HCT116 (cell line): ENCODE measurements at regions not wholly inside any gene's neighbourhood (a gene's known extent, or its start where the extent isn't known, plus 50 kb on each side); places are given as distances from the start of the nearest gene placed in this dataset.

Experiments used
- ATAC-seq: fragments of 200-7000 bp; cut with Tn5 transposase; 2 replicates; pipeline ENCODE4 v1.9.1; 2020; ENCODE audit warnings: mild to moderate bottlenecking, moderate library complexity
- BruUV-seq: library from RNA; stranded (reverse); fragments of 400-500 nt; replicated peaks from 2 replicates; lab custom pipeline; 2021; lab: Mats Ljungman, UMichigan
- CTCF ChIA-PET: fragments of 300-600 bp; sonication (Branson Sonifier 250); formaldehyde crosslinking; loops from one replicate; lab custom pipeline; 2021; ENCODE audit warnings: antibody characterized with exemption; lab: Charles Lee
- POLR2A ChIA-PET: fragments of 300-600, 350-600 bp; sonication (Branson Sonifier 250); formaldehyde crosslinking; loops from one replicate; lab custom pipeline; 2021; ENCODE audit warnings: antibody characterized with exemption; lab: Charles Lee
- RAD21 ChIA-PET, 2 experiments: fragments of 300-600 bp; sonication (Branson Sonifier 250); formaldehyde crosslinking; loops; one replicate each; lab custom pipeline; 2023; ENCODE audit warnings: low total read pairs in 2 of 2; ENCODE audit not compliant: uncharacterized antibody in 2 of 2, unreplicated experiment in 2 of 2, low non-redundant PET in 1 of 2; lab: Charles Lee
- DNase-seq: peaks from one replicate; pipeline ENCODE4 v3.0.0-alpha.2; 2010; ENCODE audit warnings: low read depth, low spot score
- H2AFZ ChIP-seq: fragments of 200-600 bp; shearing (Covaris generic), sonication (generic); 2 replicates; pipeline ENCODE4 v1.6.1; 2017; ENCODE audit warnings: low read depth, mixed run types, mixed read lengths, antibody characterized with exemption, low read length; ENCODE audit not compliant: poor library complexity, severe bottlenecking
- H3K27ac ChIP-seq: 2 replicates; pipeline ENCODE4 v1.5.1; 2012; ENCODE audit warnings: low read depth, low read length
- H3K27me3 ChIP-seq: fragments of 200-600 bp; sonication (generic); 2 replicates; pipeline ENCODE4 v1.6.1; 2016; ENCODE audit warnings: mixed run types, low read length, mixed read lengths; ENCODE audit not compliant: insufficient read depth
- H3K36me3 ChIP-seq, 2 experiments: fragments of 200-500 bp in 1 of 2; fragments of 200-600 bp in 1 of 2; sonication (Bioruptor generic) in 1 of 2; sonication (generic) in 1 of 2; 2 replicates each; pipeline versions ENCODE4 v1.5.1 to v1.6.1; 2014 to 2016; ENCODE audit warnings: low read length in 2 of 2, inconsistent platforms in 1 of 2, mixed read lengths in 1 of 2, mixed run types in 1 of 2; ENCODE audit not compliant: insufficient read depth in 2 of 2, control insufficient read depth in 1 of 2
- H3K4me1 ChIP-seq, 2 experiments: fragments of 200-600 bp in 1 of 2; sonication (generic) in 1 of 2; 2 replicates each; pipeline versions ENCODE4 v1.5.1 to v1.6.1; 2012 to 2017; ENCODE audit warnings: low read length in 2 of 2, inconsistent platforms in 1 of 2, mild to moderate bottlenecking in 1 of 2, mixed read lengths in 1 of 2, mixed run types in 1 of 2, moderate library complexity in 1 of 2; ENCODE audit not compliant: insufficient read depth in 2 of 2, control insufficient read depth in 1 of 2
- H3K4me2 ChIP-seq: fragments of 200-600 bp; sonication (generic); 2 replicates; pipeline ENCODE4 v1.6.1; 2017; ENCODE audit warnings: mixed run types, low read length, mixed read lengths
- H3K4me3 ChIP-seq, 2 experiments: fragments of 200-600 bp in 1 of 2; sonication (generic) in 1 of 2; replicated peaks in 1 of 2; 2 replicates each; pipeline ENCODE4 v1.5.1; 2011 to 2016; ENCODE audit warnings: low read length in 2 of 2, control low read depth in 1 of 2, low read depth in 1 of 2, mild to moderate bottlenecking in 1 of 2, mixed read lengths in 1 of 2, mixed run types in 1 of 2
- H3K79me2 ChIP-seq: fragments of 200-600 bp; sonication (generic); 2 replicates; pipeline ENCODE4 v1.6.1; 2017; ENCODE audit warnings: mild to moderate bottlenecking, mixed run types, low read length, moderate library complexity, mixed read lengths; ENCODE audit not compliant: insufficient read depth
- H3K9ac ChIP-seq: fragments of 200-600 bp; sonication (generic); 2 replicates; pipeline ENCODE4 v1.6.1; 2016; ENCODE audit warnings: low read length, mixed read lengths
- H3K9me2 ChIP-seq: fragments of 200-600 bp; sonication (generic), shearing (Covaris generic); 2 replicates; pipeline ENCODE4 v1.6.1; 2017; ENCODE audit warnings: mixed run types, mild to moderate bottlenecking, moderate library complexity; ENCODE audit not compliant: insufficient read depth
- H3K9me3 ChIP-seq, 2 experiments: fragments of 200-500 bp in 1 of 2; fragments of 200-600 bp in 1 of 2; sonication (Bioruptor generic) in 1 of 2; sonication (generic) in 1 of 2; 2 replicates each; pipeline ENCODE4 v1.6.1; 2014 to 2017; ENCODE audit warnings: low read length in 2 of 2, mixed read lengths in 2 of 2, inconsistent platforms in 1 of 2, low read depth in 1 of 2, mild to moderate bottlenecking in 1 of 2, mixed run types in 1 of 2, moderate library complexity in 1 of 2; ENCODE audit not compliant: control insufficient read depth in 1 of 2, insufficient read depth in 1 of 2
- H4K20me1 ChIP-seq: fragments of 200-600 bp; sonication (generic), shearing (Covaris generic); 2 replicates; pipeline ENCODE4 v1.6.1; 2017; ENCODE audit warnings: mixed run types, mild to moderate bottlenecking, moderate library complexity; ENCODE audit not compliant: insufficient read depth
- CBX3 ChIP-seq: IDR thresholded peaks from 2 replicates; pipeline ENCODE4 v1.6.1; 2012; ENCODE audit warnings: low read depth
- CEBPB ChIP-seq: IDR thresholded peaks from 2 replicates; pipeline ENCODE4 v1.6.1; 2012; ENCODE audit warnings: low read depth
- CTCF ChIP-seq, 3 experiments: fragments of 200-600 bp in 1 of 3; sonication (generic) in 1 of 3; IDR thresholded peaks in 2 of 3; conservative IDR thresholded peaks in 1 of 3; 2 replicates each; pipeline ENCODE4 v1.5.1; 2012 to 2017; ENCODE audit warnings: low read depth in 2 of 3, low read length in 2 of 3, antibody characterized with exemption in 1 of 3, borderline replicate concordance in 1 of 3, control low read depth in 1 of 3, mild to moderate bottlenecking in 1 of 3, mixed read lengths in 1 of 3, mixed run types in 1 of 3, moderate library complexity in 1 of 3; ENCODE audit not compliant: insufficient read depth in 1 of 3
- ELF1 ChIP-seq: IDR thresholded peaks from 2 replicates; pipeline ENCODE4 v1.6.1; 2012; ENCODE audit warnings: low read depth, borderline replicate concordance
- EZH2phosphoT487 ChIP-seq: fragments of 200-600 bp; IDR thresholded peaks from 2 replicates; pipeline ENCODE4 v1.6.1; 2018; ENCODE audit warnings: antibody characterized with exemption, borderline replicate concordance
- FOSL1 ChIP-seq: IDR thresholded peaks from 2 replicates; pipeline ENCODE4 v1.6.1; 2012; ENCODE audit warnings: low read depth
- POLR2A ChIP-seq: IDR thresholded peaks from 2 replicates; pipeline ENCODE4 v1.7.0; 2011; ENCODE audit warnings: borderline replicate concordance; ENCODE audit not compliant: insufficient read depth, insufficient read length; ENCODE audit errors: extremely low read depth
- RAD21 ChIP-seq: IDR thresholded peaks from 2 replicates; pipeline ENCODE4 v1.6.1; 2012; ENCODE audit warnings: low read depth, mild to moderate bottlenecking
- SIN3A ChIP-seq: IDR thresholded peaks from 2 replicates; pipeline ENCODE4 v1.6.1; 2012; ENCODE audit warnings: low read depth
- ZFX ChIP-seq: fragments of 450-650 bp; IDR thresholded peaks from 2 replicates; pipeline ENCODE4 v1.6.1; 2017
- ZNF274 ChIP-seq: fragments of 200-500 bp; sonication (Bioruptor generic); IDR thresholded peaks from 2 replicates; pipeline ENCODE4 v1.6.1; 2014; ENCODE audit warnings: mild to moderate bottlenecking, low read depth, low read length, inconsistent platforms
- intact Hi-C: fragments of 100-400 bp; cut with micrococcal nuclease; formaldehyde crosslinking; loops from 2 replicates; pipeline ENCODE4 v1.10.0; 2022
- TF ChIP-seq, protein P1 (sequence below): IDR thresholded peaks from 2 replicates; pipeline ENCODE4 v1.6.1; 2012

GRCh38 chr5:29800752-29801151 lies 1392.7 kb upstream of the CDH6 start:
- intact Hi-C loops: no loop called here
- TF ChIP-seq ZNF274 (no peak), FOSL1 (no peak), ZFX (no peak), CTCF (IDR thresholded peaks at IDR 0.05 in 2 of 3, conservative IDR thresholded peaks at IDR 0.05 in 1 of 3; ENCODE audit: borderline replicate concordance in 1 of 3, insufficient read depth in 1 of 3, low read depth in 2 of 3, low read length in 2 of 3) (no peak), EZH2phosphoT487 (no peak), ELF1 (no peak), CBX3 (no peak), SIN3A (no peak), CEBPB (no peak), POLR2A (no peak), RAD21 (no peak)
- TF ChIP-seq, protein P1, sequence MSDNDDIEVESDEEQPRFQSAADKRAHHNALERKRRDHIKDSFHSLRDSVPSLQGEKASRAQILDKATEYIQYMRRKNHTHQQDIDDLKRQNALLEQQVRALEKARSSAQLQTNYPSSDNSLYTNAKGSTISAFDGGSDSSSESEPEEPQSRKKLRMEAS: no peak
- TF ChIP-seq, all 23 proteins: peak for 0
- H3K9ac ChIP-seq: no peak overlapping the region
- H4K20me1 ChIP-seq: no peaks in the 10 kb centered on the region
- no peak overlapping the region for H3K4me3 ChIP-seq
- H2AFZ ChIP-seq: no peak overlapping the region
- H3K9me3 ChIP-seq: peaks cover 0 to 12% of the 10 kb centered on the region in 2 experiments; a peak in 3 of 4 replicates
- no peak overlapping the region for H3K27ac ChIP-seq
- no peaks in the 10 kb centered on the region for H3K4me1 ChIP-seq
- no peaks in the 10 kb centered on the region for H3K27me3 ChIP-seq
- RAD21 ChIA-PET: no interaction called here
- no TSS peak for BruUV-seq
- POLR2A ChIA-PET: no interaction called here
- DNase-seq (no peak), ATAC-seq (no peak)
- no peaks in the 10 kb centered on the region for H3K36me3 ChIP-seq
- CTCF ChIA-PET: no interaction called here
- no peak overlapping the region for H3K4me2 ChIP-seq
- no peaks in the 10 kb centered on the region for H3K79me2 ChIP-seq
- no peaks in the 10 kb centered on the region for H3K9me2 ChIP-seq
